COLO829 (cell line): ENCODE measurements at regions not wholly inside any gene's neighbourhood (a gene's known extent, or its start where the extent isn't known, plus 50 kb on each side); places are given as distances from the start of the nearest gene placed in this dataset.
"Not testable (repeated sequence)": the region's sequence is repeated elsewhere in the genome, so short reads cannot be mapped to it uniquely, and the experiment has no call there.

Experiments
- DNase-seq: peaks from one replicate; pipeline ENCODE4 v3.0.0; 2012; ENCODE audit warnings: low spot score

GRCh38 chr11:69952229-69952975 is 125.7 kb upstream of the ANO1 start:
- DNase-seq, result not testable (repeated sequence)

GRCh38 chr11:69953356-69953755 is 124.8 kb upstream of the ANO1 start:
- DNase-seq, result no peak

- no peak for DNase-seq
Observed at GRCh38 chr11:69954756-69955155, 123.4 kb upstream of the ANO1 start.

GRCh38 chr11:69956669-69957190 is 121.4 kb upstream of the ANO1 start:
- DNase-seq, result no peak

GRCh38 chr11:69957849-69958248 is 120.3 kb upstream of the ANO1 start:
- DNase-seq, result no peak

GRCh38 chr11:69958308-69958707 is 119.8 kb upstream of the ANO1 start:
- peak; percentile 38 for DNase-seq

GRCh38 chr11:69959461-69959860 is 118.7 kb upstream of the ANO1 start:
- no peak for DNase-seq

- DNase-seq, result no peak
Observed at GRCh38 chr11:69961738-69962137, 116.4 kb upstream of the ANO1 start.

- DNase-seq, result no peak
Observed at GRCh38 chr11:69962152-69962551, 116.0 kb upstream of the ANO1 start.

GRCh38 chr11:69963533-69964246 is 114.4 kb upstream of the ANO1 start:
- no peak for DNase-seq

- no peak for DNase-seq
Observed at GRCh38 chr11:69964247-69964643, 113.9 kb upstream of the ANO1 start.

GRCh38 chr11:69965821-69966582 is 112.1 kb upstream of the ANO1 start:
- no peak for DNase-seq

- DNase-seq, result no peak
Observed at GRCh38 chr11:69966583-69966835, 111.6 kb upstream of the ANO1 start.

- no peak for DNase-seq
Observed at GRCh38 chr11:69966910-69967483, 111.1 kb upstream of the ANO1 start.

GRCh38 chr11:69967484-69967883 is 110.6 kb upstream of the ANO1 start:
- no peak for DNase-seq

GRCh38 chr11:69968396-69969347 is 109.4 kb upstream of the ANO1 start:
- no peak for DNase-seq

- DNase-seq, result no peak
Observed at GRCh38 chr11:69969890-69970784, 108.0 kb upstream of the ANO1 start.

- no peak for DNase-seq
Observed at GRCh38 chr11:69970785-69971535, 107.2 kb upstream of the ANO1 start.

GRCh38 chr11:69971741-69972140 is 106.4 kb upstream of the ANO1 start:
- DNase-seq, result no peak

- no peak for DNase-seq
Observed at GRCh38 chr11:69972351-69972802, 105.7 kb upstream of the ANO1 start.
